K562 (cell line): ENCODE measurements at regions not wholly inside any gene's neighbourhood (a gene's known extent, or its start where the extent isn't known, plus 50 kb on each side); places are given as distances from the start of the nearest gene placed in this dataset.

Source experiments
- ATAC-seq: fragments of 200-7000 bp; cut with Tn5 transposase; 3 replicates; pipeline ENCODE4 v1.9.1; 2020; ENCODE audit warnings: moderate library complexity
- BruUV-seq: library from RNA; stranded (reverse); fragments of 400-500 nt; replicated peaks from 2 replicates; lab custom pipeline; 2021; lab: Mats Ljungman, UMichigan
- CTCF ChIA-PET: fragments of 300-600 bp; formaldehyde crosslinking; extraction: SDS; loops from one replicate; lab custom pipeline; 2021; ENCODE audit warnings: low intra/inter-chr PET ratio; lab: Yijun Ruan, JAX
- POLR2A ChIA-PET: fragments of 300-600, 350-650 bp; sonication (Branson Sonifier 250); formaldehyde crosslinking; extraction: SDS; loops from one replicate; lab custom pipeline; 2021; ENCODE audit warnings: antibody characterized with exemption, inconsistent platforms; lab: Yijun Ruan, JAX
- DNase-seq, 4 experiments: peaks; one replicate each; pipeline versions ENCODE4 v3.0.0 to v3.0.0-alpha.2; 2011 to 2018; ENCODE audit warnings: low spot score in 3 of 4, mixed read lengths in 3 of 4; ENCODE audit errors: extremely low read depth in 1 of 4
- FAIRE-seq: peaks from 2 replicates; lab custom pipeline; 2011; peaks lifted over from hg19 to GRCh38; lab: Jason Lieb, UNC
- H2AFZ ChIP-seq: 2 replicates; pipeline ENCODE4 v1.6.0; 2011; ENCODE audit warnings: low read depth, low read length, control low read depth, inconsistent platforms
- H3K27ac ChIP-seq: fragments of 200-600 bp; 3 replicates; pipeline ENCODE4 v1.8.0; 2011; ENCODE audit warnings: low read depth, mild to moderate bottlenecking, control low read depth, inconsistent platforms, low read length, moderate library complexity, mixed read lengths; ENCODE audit errors: extremely low read depth
- H3K27me3 ChIP-seq, 2 experiments: fragments of 300-600 bp in 1 of 2; 2 replicates in 1 of 2; 3 replicates in 1 of 2; pipeline versions ENCODE4 v1.6.0 to v1.8.0; 2011; ENCODE audit warnings: inconsistent platforms in 2 of 2, low read length in 2 of 2, mild to moderate bottlenecking in 1 of 2, mixed read lengths in 1 of 2, moderate library complexity in 1 of 2; ENCODE audit not compliant: control insufficient read depth in 2 of 2, insufficient read depth in 2 of 2
- H3K36me3 ChIP-seq: fragments of 300-600 bp; 3 replicates; pipeline ENCODE4 v1.8.0; 2011; ENCODE audit warnings: mild to moderate bottlenecking, low read length, inconsistent platforms; ENCODE audit not compliant: control insufficient read depth, insufficient read depth
- H3K4me1 ChIP-seq, 2 experiments: fragments of 200-600 bp in 1 of 2; replicated peaks in 1 of 2; 2 replicates in 1 of 2; 3 replicates in 1 of 2; pipeline versions ENCODE4 v1.5.1 to v1.8.0; 2011; ENCODE audit warnings: inconsistent platforms in 2 of 2, low read length in 2 of 2, mild to moderate bottlenecking in 1 of 2, mixed read lengths in 1 of 2, moderate library complexity in 1 of 2; ENCODE audit not compliant: control insufficient read depth in 2 of 2, insufficient read depth in 2 of 2
- H3K4me2 ChIP-seq: 2 replicates; pipeline ENCODE4 v1.6.1; 2011; ENCODE audit warnings: low read length, control low read depth, inconsistent platforms, mixed read lengths; ENCODE audit not compliant: insufficient read depth
- H3K4me3 ChIP-seq: fragments of 200-600 bp; sonication (generic), shearing (Covaris generic); 2 replicates; pipeline ENCODE4 v1.5.1; 2016; ENCODE audit warnings: control low read depth, inconsistent platforms
- H3K79me2 ChIP-seq: fragments of 200-600 bp; 3 replicates; pipeline ENCODE4 v1.8.0; 2011; ENCODE audit warnings: low read length, inconsistent platforms; ENCODE audit not compliant: control insufficient read depth, insufficient read depth
- H3K9ac ChIP-seq, 2 experiments: 2 replicates each; pipeline versions ENCODE4 v1.6.0 to v1.6.1; 2011; ENCODE audit warnings: low read depth in 2 of 2, low read length in 2 of 2, control low read depth in 1 of 2, inconsistent platforms in 1 of 2, mild to moderate bottlenecking in 1 of 2, mixed read lengths in 1 of 2; ENCODE audit not compliant: insufficient read depth in 1 of 2
- H3K9me1 ChIP-seq: one replicate; pipeline ENCODE4 v1.6.0; 2011; ENCODE audit warnings: inconsistent platforms, mild to moderate bottlenecking, low read length, moderate library complexity; ENCODE audit not compliant: control insufficient read depth, insufficient read depth
- H3K9me3 ChIP-seq: replicated peaks from 2 replicates; pipeline ENCODE4 v1.5.1; 2011; ENCODE audit warnings: low read depth, low read length, inconsistent platforms; ENCODE audit not compliant: control insufficient read depth, insufficient read depth
- H4K20me1 ChIP-seq: replicated peaks from 2 replicates; pipeline ENCODE4 v1.6.1; 2011; ENCODE audit warnings: low read length, inconsistent platforms, mixed read lengths; ENCODE audit not compliant: control insufficient read depth, insufficient read depth
- ATF7 ChIP-seq: fragments of 450-650 bp; IDR thresholded peaks from 2 replicates; pipeline ENCODE4 v1.7.1; 2014; ENCODE audit warnings: mild to moderate bottlenecking, moderate library complexity
- BACH1 ChIP-seq: fragments of 200-800 bp; sonication (Bioruptor generic); IDR thresholded peaks from 2 replicates; pipeline ENCODE4 v1.6.1; 2016; ENCODE audit warnings: missing genetic modification characterization, missing compliant biosample characterization
- BRD9 ChIP-seq: fragments of 450-650 bp; IDR thresholded peaks from 2 replicates; pipeline ENCODE4 v1.6.1; 2018; ENCODE audit warnings: low read depth; ENCODE audit not compliant: partially characterized antibody
- CBX3 ChIP-seq, 2 experiments: IDR thresholded peaks; 1 replicate in 1 of 2; 2 replicates in 1 of 2; pipeline ENCODE4 v1.6.1; 2012; ENCODE audit warnings: inconsistent platforms in 2 of 2, low read length in 2 of 2, borderline replicate concordance in 1 of 2, control low read depth in 1 of 2
- EGR1 ChIP-seq: fragments of 450-650 bp; conservative IDR thresholded peaks from 2 replicates; pipeline ENCODE4 v1.6.1; 2017; ENCODE audit warnings: mild to moderate bottlenecking
- FOS ChIP-seq: IDR thresholded peaks from 3 replicates; pipeline ENCODE4 v1.6.1; 2011; ENCODE audit not compliant: insufficient read length; ENCODE audit errors: extremely low read depth
- FOXA3 ChIP-seq, 2 experiments: fragments of 450-650 bp in 1 of 2; sonication (generic) in 1 of 2; formaldehyde crosslinking; IDR thresholded peaks in 1 of 2; conservative IDR thresholded peaks in 1 of 2; 2 replicates each; pipeline versions ENCODE4 v1.4.0 to v1.8.0; 2020 to 2022; ENCODE audit warnings: mild to moderate bottlenecking in 2 of 2, missing genetic modification reagents in 1 of 2
- RBM17 ChIP-seq: fragments of 200-400 bp; formaldehyde crosslinking; IDR thresholded peaks from 2 replicates; pipeline ENCODE4 v1.6.1; 2017; ENCODE audit warnings: low read depth, mild to moderate bottlenecking, low read length, borderline replicate concordance
- RUNX1 ChIP-seq: sonication (generic); IDR thresholded peaks from 2 replicates; pipeline ENCODE4 v1.6.1; 2016; ENCODE audit warnings: antibody characterized with exemption, low read depth
- ZBTB7A ChIP-seq: IDR thresholded peaks from 2 replicates; pipeline ENCODE4 v1.6.1; 2011; ENCODE audit warnings: low read depth, mild to moderate bottlenecking, low read length, moderate library complexity, borderline replicate concordance; ENCODE audit not compliant: control insufficient read depth
- ZKSCAN3 ChIP-seq: fragments of 250-450 bp; sonication (Bioruptor Pico); IDR thresholded peaks from 2 replicates; pipeline ENCODE4 v1.4.0; 2020
- ZNF41 ChIP-seq: fragments of 250-450 bp; sonication (Bioruptor Pico); conservative IDR thresholded peaks from 2 replicates; pipeline ENCODE4 v1.4.0; 2020; ENCODE audit warnings: mild to moderate bottlenecking
- WGBS: fragments of 100-300 bp; shearing (Covaris generic); methylation state at CpG from one replicate; pipeline ENCODE4 v1.1.6; 2016; ENCODE audit warnings: low coverage, mixed read lengths; ENCODE audit not compliant: insufficient coverage; ENCODE audit errors: missing lambda C conversion rate; 5-methylcytosine and 5-hydroxymethylcytosine counted together
- in situ Hi-C: fragments of 300-500 bp; cut with MboI; formaldehyde crosslinking; loops from 4 replicates; pipeline ENCODE4 v1.15.0; 2018; ENCODE audit warnings: inconsistent platforms, mixed read lengths
- intact Hi-C: fragments of 100-400 bp; cut with micrococcal nuclease; formaldehyde crosslinking; loops from 2 replicates; pipeline ENCODE4 v1.14.2; 2022
- TF ChIP-seq, protein P1 (sequence below): fragments of 250-450 bp; sonication (Bioruptor Pico); IDR thresholded peaks from 2 replicates; pipeline ENCODE4 v1.8.0; 2022; ENCODE audit warnings: inconsistent platforms
- TF ChIP-seq, protein P2 (sequence below): fragments of 450-650 bp; IDR thresholded peaks from 2 replicates; pipeline ENCODE4 v1.6.1; 2016; ENCODE audit warnings: antibody characterized with exemption

DNA sequence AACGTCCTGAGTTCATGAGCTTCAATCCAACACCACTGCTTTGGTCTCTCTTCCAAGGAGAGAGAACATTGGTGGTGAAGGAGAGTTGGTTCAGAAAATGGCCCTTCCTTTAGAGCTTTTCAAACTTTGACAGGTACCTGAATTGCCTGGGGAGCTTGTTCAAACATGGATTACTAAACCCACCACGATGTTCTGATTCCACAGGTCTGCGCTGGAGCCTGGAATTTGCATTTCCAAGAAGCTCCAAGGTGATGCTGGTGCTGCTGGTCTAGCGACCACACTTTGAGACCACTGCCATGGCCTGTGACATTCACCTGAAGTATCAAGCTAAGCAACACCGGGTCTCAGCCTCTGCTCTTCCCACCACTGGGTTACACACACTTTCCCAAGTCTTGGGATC, 60.2 kb downstream of the GSX1 start:
- in situ Hi-C loops: no loop called here
- H3K9ac ChIP-seq: no peak overlapping the region
- FAIRE-seq (no peak), ATAC-seq (no peak)
- no peaks in the 10 kb centered on the region for H3K36me3 ChIP-seq
- no peak overlapping the region for H2AFZ ChIP-seq
- H3K27ac ChIP-seq: no peak overlapping the region
- H3K4me1 ChIP-seq: no peaks in the 10 kb centered on the region
- intact Hi-C loops: no loop called here
- WGBS: 0% methylated on average over 5 of the region's 5 CpGs
- POLR2A ChIA-PET: no interaction called here
- H3K27me3 ChIP-seq: peaks cover 3 to 42% of the 10 kb centered on the region in 2 experiments; a peak in 4 of 5 replicates
- no peaks in the 10 kb centered on the region for H3K9me1 ChIP-seq
- no peaks in the 10 kb centered on the region; the same call in 1 of the 2 replicates for H4K20me1 ChIP-seq
- TF ChIP-seq ATF7 (no peak), RBM17 (no peak), ZNF41 (CRISPR knock-in tag) (no peak), RUNX1 (no peak), CBX3 (IDR thresholded peaks at IDR 0.05; ENCODE audit: borderline replicate concordance in 1 of 2, low read length in 2 of 2) (no peak)
- TF ChIP-seq, all 486 proteins: peak for 0
- no TSS peak for BruUV-seq
- no peaks in the 10 kb centered on the region for H3K79me2 ChIP-seq
- H3K4me2 ChIP-seq: no peak overlapping the region
- no peaks in the 10 kb centered on the region for H3K9me3 ChIP-seq
- no peak for DNase-seq
- CTCF ChIA-PET: no interaction called here
- no peak overlapping the region for H3K4me3 ChIP-seq

DNA sequence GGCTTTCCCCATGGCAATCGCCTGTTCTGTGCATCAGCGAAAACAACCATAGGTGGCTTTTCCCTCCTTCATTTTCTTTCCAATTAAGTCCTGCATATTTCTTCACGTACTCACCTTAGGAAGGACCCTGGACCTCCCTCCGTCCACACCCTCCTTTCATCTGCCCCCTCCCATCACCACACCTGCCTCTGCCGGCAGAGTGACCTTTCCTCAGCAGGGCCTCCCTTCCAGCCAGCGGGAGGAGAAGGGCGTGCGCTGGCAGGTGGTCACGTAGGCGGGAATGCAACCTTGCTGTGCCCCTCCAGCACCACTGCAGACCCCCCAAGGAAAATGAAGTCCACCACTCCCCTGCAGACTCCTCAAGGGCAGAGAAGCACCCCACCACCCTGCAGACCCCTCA, 61.1 kb downstream of the GSX1 start:
- H3K4me2 ChIP-seq: no peak overlapping the region
- in situ Hi-C loops (no loop called here), intact Hi-C loops (no loop called here)
- no peak overlapping the region for H3K4me3 ChIP-seq
- H3K79me2 ChIP-seq: no peaks in the 10 kb centered on the region
- H2AFZ ChIP-seq: no peak overlapping the region
- no peaks in the 10 kb centered on the region for H3K9me3 ChIP-seq
- H3K27me3 ChIP-seq: peaks cover 3 to 42% of the 10 kb centered on the region in 2 experiments; a peak in 4 of 5 replicates
- ATAC-seq (no peak), DNase-seq (no peak), FAIRE-seq (no peak)
- no peaks in the 10 kb centered on the region for H3K4me1 ChIP-seq
- 0% methylated on average over 5 of the region's 10 CpGs for WGBS
- no peaks in the 10 kb centered on the region; the same call in 1 of the 2 replicates for H4K20me1 ChIP-seq
- ChIA-PET POLR2A (no interaction called here), CTCF (no interaction called here)
- BruUV-seq: no TSS peak
- no peak overlapping the region for H3K9ac ChIP-seq
- H3K27ac ChIP-seq: no peak overlapping the region
- no peaks in the 10 kb centered on the region for H3K9me1 ChIP-seq
- no peaks in the 10 kb centered on the region for H3K36me3 ChIP-seq
- TF ChIP-seq FOS (no peak), FOXA3 (CRISPR knock-in tag; conservative IDR thresholded peaks at IDR 0.05 in 1 of 2, IDR thresholded peaks at IDR 0.05 in 1 of 2) (no peak), EGR1 (no peak), BRD9 (no peak), ZBTB7A (no peak), ZKSCAN3 (no peak), BACH1 (tag) (no peak)
- TF ChIP-seq, protein P1, sequence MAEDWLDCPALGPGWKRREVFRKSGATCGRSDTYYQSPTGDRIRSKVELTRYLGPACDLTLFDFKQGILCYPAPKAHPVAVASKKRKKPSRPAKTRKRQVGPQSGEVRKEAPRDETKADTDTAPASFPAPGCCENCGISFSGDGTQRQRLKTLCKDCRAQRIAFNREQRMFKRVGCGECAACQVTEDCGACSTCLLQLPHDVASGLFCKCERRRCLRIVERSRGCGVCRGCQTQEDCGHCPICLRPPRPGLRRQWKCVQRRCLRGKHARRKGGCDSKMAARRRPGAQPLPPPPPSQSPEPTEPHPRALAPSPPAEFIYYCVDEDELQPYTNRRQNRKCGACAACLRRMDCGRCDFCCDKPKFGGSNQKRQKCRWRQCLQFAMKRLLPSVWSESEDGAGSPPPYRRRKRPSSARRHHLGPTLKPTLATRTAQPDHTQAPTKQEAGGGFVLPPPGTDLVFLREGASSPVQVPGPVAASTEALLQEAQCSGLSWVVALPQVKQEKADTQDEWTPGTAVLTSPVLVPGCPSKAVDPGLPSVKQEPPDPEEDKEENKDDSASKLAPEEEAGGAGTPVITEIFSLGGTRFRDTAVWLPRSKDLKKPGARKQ (CRISPR knock-in tag): no peak
- TF ChIP-seq, protein P2, sequence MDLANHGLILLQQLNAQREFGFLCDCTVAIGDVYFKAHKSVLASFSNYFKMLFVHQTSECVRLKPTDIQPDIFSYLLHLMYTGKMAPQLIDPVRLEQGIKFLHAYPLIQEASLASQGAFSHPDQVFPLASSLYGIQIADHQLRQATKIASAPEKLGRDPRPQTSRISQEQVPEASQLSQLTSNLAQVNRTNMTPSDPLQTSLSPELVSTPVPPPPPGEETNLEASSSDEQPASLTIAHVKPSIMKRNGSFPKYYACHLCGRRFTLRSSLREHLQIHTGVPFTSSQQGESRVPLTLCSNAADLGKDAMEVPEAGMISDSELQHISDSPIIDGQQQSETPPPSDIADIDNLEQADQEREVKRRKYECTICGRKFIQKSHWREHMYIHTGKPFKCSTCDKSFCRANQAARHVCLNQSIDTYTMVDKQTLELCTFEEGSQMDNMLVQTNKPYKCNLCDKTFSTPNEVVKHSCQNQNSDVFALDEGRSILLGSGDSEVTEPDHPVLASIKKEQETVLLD: no peak
